KMS-11 (cell line): ENCODE measurements at regions not wholly inside any gene's neighbourhood (a gene's known extent, or its start where the extent isn't known, plus 50 kb on each side); places are given as distances from the start of the nearest gene placed in this dataset.

Experiments used
- H2AFZ ChIP-seq: fragments of 200-600 bp; sonication (generic); 2 replicates; pipeline ENCODE4 v1.6.1; 2016; ENCODE audit warnings: antibody characterized with exemption, mixed run types, low read depth
- H3K27ac ChIP-seq: fragments of 200-600 bp; sonication (generic); 2 replicates; pipeline ENCODE4 v1.6.1; 2016; ENCODE audit warnings: mild to moderate bottlenecking, mixed run types
- H3K27me3 ChIP-seq: fragments of 200-600 bp; sonication (generic); 2 replicates; pipeline ENCODE4 v1.6.1; 2017; ENCODE audit warnings: mild to moderate bottlenecking, low read depth, mixed run types, moderate library complexity; ENCODE audit not compliant: insufficient read depth
- H3K36me3 ChIP-seq: fragments of 200-600 bp; sonication (generic); 2 replicates; pipeline ENCODE4 v1.6.1; 2017; ENCODE audit warnings: mild to moderate bottlenecking, mixed run types; ENCODE audit not compliant: insufficient read depth
- H3K4me1 ChIP-seq: fragments of 200-600 bp; sonication (generic); 2 replicates; pipeline ENCODE4 v1.6.1; 2016; ENCODE audit warnings: mild to moderate bottlenecking, low read depth, mixed run types; ENCODE audit not compliant: poor library complexity, severe bottlenecking
- H3K4me2 ChIP-seq: fragments of 200-600 bp; sonication (generic); 2 replicates; pipeline ENCODE4 v1.7.0; 2016; ENCODE audit warnings: mild to moderate bottlenecking, mixed run types
- H3K4me3 ChIP-seq: fragments of 200-600 bp; sonication (generic); IDR thresholded peaks from 2 replicates; pipeline ENCODE4 v1.6.1; 2017; ENCODE audit warnings: low read depth, low read length, mixed read lengths; ENCODE audit not compliant: insufficient read depth
- H3K79me2 ChIP-seq: fragments of 200-600 bp; sonication (generic); 2 replicates; pipeline ENCODE4 v1.6.1; 2016; ENCODE audit warnings: low read depth, mixed run types; ENCODE audit not compliant: insufficient read depth
- H3K9ac ChIP-seq: fragments of 200-600 bp; sonication (generic); 2 replicates; pipeline ENCODE4 v1.6.1; 2016; ENCODE audit warnings: mild to moderate bottlenecking, mixed run types
- H4K20me1 ChIP-seq: fragments of 200-600 bp; sonication (generic); 2 replicates; pipeline ENCODE4 v1.6.1; 2016; ENCODE audit warnings: mild to moderate bottlenecking, mixed run types; ENCODE audit not compliant: insufficient read depth
- CTCF ChIP-seq: fragments of 200-600 bp; sonication (generic); conservative IDR thresholded peaks from 2 replicates; pipeline ENCODE4 v1.6.1; 2017; ENCODE audit warnings: low read depth, mild to moderate bottlenecking, antibody characterized with exemption, low read length, moderate library complexity, mixed read lengths

GRCh38 chr15:60217161-60217560, 180.6 kb downstream of the ANXA2 start:
- no peaks in the 10 kb centered on the region for H3K4me1 ChIP-seq
- TF ChIP-seq CTCF: no peak
- no peak overlapping the region for H3K4me3 ChIP-seq
- H2AFZ ChIP-seq: no peak overlapping the region
- H3K4me2 ChIP-seq: no peak overlapping the region
- no peak overlapping the region for H3K9ac ChIP-seq
- H3K27me3 ChIP-seq: no peaks in the 10 kb centered on the region
- no peaks in the 10 kb centered on the region for H4K20me1 ChIP-seq
- no peaks in the 10 kb centered on the region for H3K79me2 ChIP-seq
- H3K27ac ChIP-seq: no peak overlapping the region
- H3K36me3 ChIP-seq: no peaks in the 10 kb centered on the region

GRCh38 chr15:60218256-60218655, 179.5 kb downstream of the ANXA2 start:
- no peaks in the 10 kb centered on the region for H3K79me2 ChIP-seq
- H4K20me1 ChIP-seq: no peaks in the 10 kb centered on the region
- no peak overlapping the region for H3K4me2 ChIP-seq
- TF ChIP-seq CTCF: no peak
- no peaks in the 10 kb centered on the region for H3K36me3 ChIP-seq
- no peak overlapping the region for H2AFZ ChIP-seq
- H3K27me3 ChIP-seq: no peaks in the 10 kb centered on the region
- H3K27ac ChIP-seq: no peak overlapping the region
- no peak overlapping the region for H3K9ac ChIP-seq
- no peaks in the 10 kb centered on the region for H3K4me1 ChIP-seq
- no peak overlapping the region for H3K4me3 ChIP-seq

GRCh38 chr15:60219866-60220265, 177.9 kb downstream of the ANXA2 start:
- Histone ChIP-seq H3K4me3 (no peak overlapping the region), H3K27me3 (no peaks in the 10 kb centered on the region), H4K20me1 (no peaks in the 10 kb centered on the region), H3K4me1 (no peaks in the 10 kb centered on the region), H3K36me3 (no peaks in the 10 kb centered on the region), H3K79me2 (no peaks in the 10 kb centered on the region), H3K27ac (no peak overlapping the region), H3K9ac (no peak overlapping the region), H3K4me2 (no peak overlapping the region), H2AFZ (no peak overlapping the region)
- TF ChIP-seq CTCF: no peak

GRCh38 chr15:60221356-60221755, 176.4 kb downstream of the ANXA2 start:
- H3K4me3 ChIP-seq: no peak overlapping the region
- no peaks in the 10 kb centered on the region for H4K20me1 ChIP-seq
- H3K27me3 ChIP-seq: no peaks in the 10 kb centered on the region
- H3K36me3 ChIP-seq: no peaks in the 10 kb centered on the region
- no peak overlapping the region for H3K27ac ChIP-seq
- H3K9ac ChIP-seq: no peak overlapping the region
- H3K4me2 ChIP-seq: no peak overlapping the region
- H2AFZ ChIP-seq: no peak overlapping the region
- no peak for TF ChIP-seq CTCF
- H3K4me1 ChIP-seq: no peaks in the 10 kb centered on the region
- no peaks in the 10 kb centered on the region for H3K79me2 ChIP-seq

- no peak overlapping the region for H3K4me2 ChIP-seq
- no peaks in the 10 kb centered on the region for H3K27me3 ChIP-seq
- no peak overlapping the region for H2AFZ ChIP-seq
- H3K9ac ChIP-seq: no peak overlapping the region
- H3K27ac ChIP-seq: no peak overlapping the region
- H3K4me1 ChIP-seq: no peaks in the 10 kb centered on the region
- H3K79me2 ChIP-seq: no peaks in the 10 kb centered on the region
- no peaks in the 10 kb centered on the region for H4K20me1 ChIP-seq
- no peak overlapping the region for H3K4me3 ChIP-seq
- TF ChIP-seq CTCF: no peak
- no peaks in the 10 kb centered on the region for H3K36me3 ChIP-seq
Observed at GRCh38 chr15:60222404-60222803, 175.4 kb downstream of the ANXA2 start.
